Right lobe of liver (tissue), 4 donors: ENCODE measurements at regions not wholly inside any gene's neighbourhood (a gene's known extent, or its start where the extent isn't known, plus 50 kb on each side); places are given as distances from the start of the nearest gene placed in this dataset.

ENCODE experiments used
- CTCF ChIP-seq, 4 donors: fragments of 200-600 bp in 3 of 4; fragments of 450-650 bp in 1 of 4; IDR thresholded peaks; one replicate each; pipeline versions ENCODE4 v1.5.1 to v1.8.0; 2016 to 2022; ENCODE audit warnings: antibody characterized with exemption in 4 of 4, mild to moderate bottlenecking in 2 of 4
- POLR2A ChIP-seq: fragments of 450-650 bp; IDR thresholded peaks from one replicate; pipeline ENCODE4 v1.6.1; 2017; ENCODE audit warnings: antibody characterized with exemption, mild to moderate bottlenecking
- donor health status: DM: no; HTN: no; CAD: no.
- donor health status: DM: no; HTN: no; CAD: no.
- donor health status: DM: no; HTN: yes; CAD: no.

- no peak for TF ChIP-seq CTCF (IDR thresholded peaks at IDR 0.05)
- no peak for TF ChIP-seq POLR2A
These were observed 644.7 kb upstream of the TENM4 start for GRCh38 chr11:80085563-80085962.
